HG03432 (cell line): ENCODE measurements at regions not wholly inside any gene's neighbourhood (a gene's known extent, or its start where the extent isn't known, plus 50 kb on each side); places are given as distances from the start of the nearest gene placed in this dataset.
A peak's percentile ranks its signal among the peaks of the same experiment; 100 is the strongest.
"Not testable (repeated sequence)": the region's sequence is repeated elsewhere in the genome, so short reads cannot be mapped to it uniquely, and the experiment has no call there.

ENCODE experiments used
- ATAC-seq: cut with Tn5 transposase; IDR thresholded peaks from one replicate; pipeline ENCODE4 v1.9.1; 2021; ENCODE audit warnings: mild to moderate bottlenecking, moderate library complexity; ENCODE audit not compliant: unreplicated experiment

DNA sequence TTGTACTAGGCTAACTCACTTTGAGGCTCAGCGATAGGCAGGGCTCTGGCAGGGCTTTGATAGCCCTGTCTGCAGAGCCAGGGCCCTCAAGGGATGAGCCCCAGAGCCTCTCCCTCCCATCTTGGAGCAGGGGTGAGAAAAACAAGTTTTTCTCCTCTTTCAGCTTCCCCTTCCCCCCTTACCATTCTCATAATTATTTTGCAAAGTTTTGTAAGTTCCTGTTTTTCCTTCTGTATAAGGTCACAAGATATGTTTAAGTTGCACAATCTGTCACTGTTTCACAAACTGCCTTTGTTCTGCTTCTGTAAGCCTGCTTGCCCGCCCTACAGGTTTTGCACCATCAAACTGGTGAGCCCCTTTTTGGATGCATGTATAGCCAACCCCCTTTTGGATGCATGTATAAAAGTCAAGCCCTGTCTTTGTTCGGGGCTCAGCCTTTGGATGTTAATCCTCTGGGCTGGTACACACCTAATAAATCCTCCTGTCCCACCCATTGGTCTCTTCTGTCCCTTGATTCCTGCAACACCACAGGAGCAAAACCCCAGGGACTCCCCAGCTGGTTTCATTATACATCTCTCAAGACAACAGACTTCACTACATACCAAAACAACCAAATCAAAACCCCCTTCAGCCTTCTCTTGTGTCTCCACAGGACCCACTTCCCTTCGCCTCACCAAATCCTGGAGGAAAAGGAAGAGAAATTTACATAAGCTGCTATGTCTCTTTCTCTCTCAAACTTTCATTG is 52.5 kb upstream of the RESF1 start:
- ATAC-seq, result peak; percentile 53

DNA sequence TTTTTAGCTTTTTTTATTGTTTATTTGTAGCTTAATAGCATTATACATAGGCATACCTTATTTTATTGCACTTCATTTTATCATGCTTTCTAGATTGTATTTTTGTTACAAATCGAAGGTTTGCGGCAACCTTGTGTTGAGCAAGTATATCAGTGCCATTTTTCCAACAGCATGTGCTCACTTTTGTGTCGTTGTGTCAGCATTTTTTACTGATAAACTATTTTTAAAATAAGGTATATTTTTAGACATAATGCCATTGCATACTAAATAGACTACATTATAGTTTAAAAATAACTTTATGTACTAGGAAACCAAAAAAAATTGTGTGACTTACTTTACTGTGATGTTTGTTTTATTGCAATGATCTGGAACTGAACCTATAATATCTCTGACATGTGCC is 56.2 kb upstream of the RESF1 start:
- ATAC-seq, result no peak

DNA sequence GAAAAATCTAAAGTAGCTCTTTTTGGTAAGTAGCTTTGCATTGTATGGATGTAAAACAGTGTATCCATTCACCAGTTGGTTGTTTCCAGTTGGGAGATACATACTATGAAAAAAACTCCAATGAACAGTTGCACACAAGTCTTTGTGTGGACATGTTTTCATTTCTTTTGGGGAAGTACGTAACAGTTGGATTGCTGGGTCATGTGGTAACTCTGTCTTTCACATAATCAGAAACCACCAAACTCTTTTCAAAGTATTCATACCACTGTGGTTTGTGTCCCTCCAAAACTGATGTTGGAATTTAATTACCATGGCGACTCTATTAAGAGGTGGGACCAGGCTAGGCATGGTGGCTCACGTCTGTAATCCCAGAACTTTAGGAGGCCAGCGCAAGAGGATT is 58.9 kb upstream of the RESF1 start:
- ATAC-seq, result no peak

DNA sequence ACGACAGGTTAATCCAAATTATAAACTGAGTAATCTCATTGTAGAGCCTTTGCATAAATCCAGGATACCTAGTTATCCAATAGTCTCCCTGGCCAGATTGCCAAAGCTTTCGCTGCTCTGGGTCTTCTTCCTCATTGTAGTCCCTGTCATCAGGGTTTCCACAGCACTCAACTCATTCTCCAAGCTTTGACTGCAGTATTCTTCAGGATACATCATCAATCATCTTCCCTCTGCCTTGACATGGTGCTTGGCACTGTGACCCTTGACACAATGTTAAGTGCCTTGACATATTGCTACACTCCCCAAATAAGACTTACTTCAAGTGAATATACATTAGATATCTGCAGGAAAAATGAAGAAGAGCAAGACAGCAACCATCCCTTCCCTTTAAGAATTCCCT is 60.1 kb upstream of the RESF1 start:
- ATAC-seq, result no peak

DNA sequence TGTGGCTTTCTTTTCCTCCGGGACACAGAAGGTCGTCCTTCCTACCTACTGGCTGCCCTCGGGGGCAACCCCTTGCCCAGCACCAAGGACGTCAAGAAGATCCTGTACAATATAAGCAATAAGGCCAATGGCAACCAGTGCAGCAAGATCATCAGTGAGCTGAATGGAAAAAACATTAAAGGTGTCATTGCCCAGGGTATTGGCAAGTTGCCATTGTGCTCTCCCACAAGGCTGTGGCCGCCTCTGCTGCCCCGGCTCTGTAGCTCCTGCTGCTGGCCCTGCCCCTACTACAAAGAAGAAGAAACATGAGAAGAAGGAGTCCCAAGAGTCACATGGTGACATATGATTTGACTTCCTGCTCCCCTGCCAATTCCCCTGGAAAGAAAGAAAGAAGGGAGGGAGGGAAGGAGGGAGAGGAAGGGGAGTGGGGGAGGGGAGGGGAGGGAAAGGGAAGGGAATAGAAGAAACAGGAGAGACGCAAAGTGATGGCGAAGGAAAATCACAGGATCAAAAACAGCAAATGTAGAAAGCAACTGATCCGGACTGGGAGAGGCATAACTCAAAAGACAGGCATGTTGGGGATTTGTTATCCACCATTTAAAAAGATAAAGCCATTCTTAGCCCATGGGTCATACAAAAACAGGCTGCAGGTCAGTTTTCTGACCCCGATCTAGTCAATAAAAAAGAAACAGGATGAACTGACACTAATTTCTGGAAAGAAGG is 61.3 kb upstream of the RESF1 start:
- no peak for ATAC-seq

DNA sequence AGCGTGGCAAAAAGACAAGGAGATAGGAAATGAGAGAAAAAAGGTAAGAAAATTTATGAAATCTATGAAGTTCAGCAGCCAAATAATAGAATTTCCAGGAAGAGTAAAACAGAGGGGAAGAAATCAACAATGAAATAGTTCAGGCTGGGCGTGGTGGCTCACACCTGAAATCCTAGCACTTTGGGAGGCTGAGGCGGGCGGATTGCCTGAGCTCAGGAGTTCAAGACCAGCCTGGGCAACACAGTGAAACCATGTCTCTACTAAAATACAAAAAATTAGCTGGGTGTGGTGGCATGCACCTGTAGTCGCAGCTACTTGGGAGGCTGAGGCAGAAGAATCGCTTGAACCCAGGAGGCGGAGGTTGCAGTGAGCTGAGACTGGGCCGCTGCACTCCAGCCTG is 62.1 kb upstream of the RESF1 start:
- not testable (repeated sequence) for ATAC-seq

DNA sequence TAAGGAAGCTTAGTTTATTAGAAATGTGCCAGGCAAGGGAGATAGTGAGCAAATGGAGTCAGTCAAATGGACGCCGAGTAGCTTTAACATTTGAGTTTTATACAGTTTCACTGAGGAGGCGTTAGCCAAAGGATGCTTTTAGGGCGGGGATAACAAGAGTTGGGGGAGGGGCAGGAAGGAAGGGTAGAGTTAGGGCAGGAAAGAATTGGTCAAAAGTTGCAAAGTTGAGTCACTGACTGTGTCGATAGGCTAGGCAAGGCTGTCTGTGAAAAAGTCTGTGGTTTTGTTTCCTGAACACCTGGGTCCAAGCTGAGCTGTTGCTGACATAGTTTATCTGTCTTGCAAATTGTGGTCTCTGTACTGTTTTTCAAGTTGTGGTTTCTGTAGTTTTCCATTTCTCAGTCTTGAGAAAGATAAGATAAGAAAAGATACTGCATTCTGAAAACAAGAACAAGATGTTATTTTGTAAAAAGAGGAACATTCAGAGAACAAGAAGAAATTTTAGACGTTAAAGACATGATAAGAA is 62.6 kb upstream of the RESF1 start:
- peak; percentile 99 for ATAC-seq

DNA sequence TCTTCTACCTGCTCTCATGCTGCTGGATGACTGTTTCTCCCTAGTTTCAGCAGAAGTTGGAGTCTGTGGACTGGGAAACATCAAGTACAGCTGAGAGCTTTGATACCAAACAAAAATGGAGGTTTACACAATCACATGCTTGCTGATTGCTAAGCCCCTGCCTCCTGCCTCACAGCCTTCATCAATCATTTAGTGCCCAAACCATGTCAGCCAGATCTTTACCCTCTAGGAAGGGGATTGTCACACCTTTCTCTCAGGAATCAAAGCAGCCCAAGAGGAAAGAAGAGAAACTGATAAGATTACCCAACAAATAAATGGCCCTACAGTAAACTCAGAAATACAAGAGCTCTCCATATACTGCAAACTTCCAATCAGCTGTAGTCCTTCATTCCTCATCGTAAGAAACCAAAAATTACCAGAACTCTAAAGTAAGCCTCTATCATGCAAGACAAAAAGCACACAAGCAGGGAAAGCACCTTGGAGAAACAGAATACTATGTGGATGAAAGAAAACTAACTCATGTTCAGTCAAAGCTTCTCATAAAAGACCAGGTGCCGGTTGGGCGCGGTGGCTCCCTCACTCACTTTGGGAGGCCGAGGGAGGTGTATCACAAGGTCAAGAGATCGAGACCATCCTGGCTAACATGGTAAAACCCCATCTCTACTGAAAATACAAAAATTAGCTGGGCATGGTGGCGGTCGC is 63.6 kb upstream of the RESF1 start:
- ATAC-seq, result no peak

DNA sequence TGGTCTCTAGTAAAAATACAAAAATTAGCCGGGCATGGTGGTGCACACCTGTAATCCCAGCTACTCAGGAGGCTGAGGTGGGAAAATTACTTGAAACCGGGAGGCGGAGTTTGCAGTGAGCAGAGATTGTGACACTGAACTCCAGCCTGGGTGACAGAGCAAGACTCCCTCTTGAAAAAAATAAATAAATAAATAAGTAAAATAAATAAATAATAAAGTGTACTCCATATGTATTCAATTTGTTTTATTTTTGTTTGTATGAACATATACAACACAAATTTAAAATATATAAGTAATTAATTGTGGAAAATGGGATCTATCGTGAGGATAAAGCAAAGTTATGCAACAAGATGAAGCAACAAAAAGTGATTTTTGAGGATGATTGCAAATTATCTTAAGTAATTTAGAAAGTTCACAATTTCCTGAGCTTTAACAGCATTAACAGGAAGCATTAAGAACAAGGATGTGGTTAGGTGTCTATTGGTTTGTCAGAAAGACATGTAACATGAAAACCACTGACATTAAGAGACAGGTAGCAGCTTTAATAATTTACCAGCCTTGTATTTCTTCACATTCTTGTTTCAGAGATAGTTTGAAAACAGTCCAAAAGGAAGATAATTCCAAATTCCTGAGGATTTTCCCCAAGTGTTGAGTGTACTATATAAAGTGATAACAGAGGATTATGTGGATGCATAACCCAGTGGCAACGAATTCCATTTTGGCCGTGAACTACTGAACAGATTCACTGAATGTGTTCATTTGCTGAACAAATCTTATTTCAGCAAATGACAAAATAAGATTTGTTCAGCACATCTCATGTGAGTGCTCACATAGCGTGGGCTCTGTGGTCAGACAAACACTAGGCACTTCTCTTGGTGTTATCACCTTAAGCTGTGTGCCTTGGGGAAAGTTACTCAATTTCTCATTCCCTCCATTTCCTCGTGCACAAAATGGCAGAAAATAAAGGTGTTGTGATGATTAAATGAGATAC is 68.6 kb upstream of the RESF1 start:
- ATAC-seq, result peak; percentile 61

DNA sequence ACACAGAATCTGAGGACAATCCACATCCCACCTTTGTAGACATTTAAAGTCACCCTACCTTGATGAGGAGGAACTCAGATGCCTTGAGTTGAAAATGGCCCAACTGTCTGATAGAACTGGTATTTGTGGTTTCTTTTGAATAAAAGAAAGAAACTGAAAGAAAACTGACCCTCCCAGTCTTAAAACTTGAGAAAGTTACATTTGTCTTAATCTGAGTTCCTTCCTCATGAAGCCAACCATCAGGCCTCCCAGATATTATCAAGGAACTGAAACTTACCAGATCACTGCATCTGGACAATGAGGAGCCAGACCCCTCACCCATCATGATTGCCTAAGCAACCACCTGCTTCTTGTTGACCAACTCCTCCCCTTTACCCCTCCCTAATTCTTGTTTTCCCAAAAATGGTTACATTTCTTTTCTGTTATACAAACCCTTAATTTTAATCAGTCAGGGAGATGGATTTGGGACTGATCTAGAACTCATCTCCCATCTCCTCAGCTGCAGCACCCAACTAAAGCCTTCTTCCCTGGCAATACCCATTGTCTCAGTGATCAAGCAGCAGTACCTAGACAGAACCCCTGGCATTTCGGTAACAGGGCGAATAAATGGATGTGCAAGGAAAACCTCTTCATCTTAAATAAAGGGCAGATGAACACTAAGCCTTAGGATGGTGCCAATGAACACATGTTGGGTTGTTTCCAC is 72.0 kb upstream of the RESF1 start:
- ATAC-seq, result no peak

DNA sequence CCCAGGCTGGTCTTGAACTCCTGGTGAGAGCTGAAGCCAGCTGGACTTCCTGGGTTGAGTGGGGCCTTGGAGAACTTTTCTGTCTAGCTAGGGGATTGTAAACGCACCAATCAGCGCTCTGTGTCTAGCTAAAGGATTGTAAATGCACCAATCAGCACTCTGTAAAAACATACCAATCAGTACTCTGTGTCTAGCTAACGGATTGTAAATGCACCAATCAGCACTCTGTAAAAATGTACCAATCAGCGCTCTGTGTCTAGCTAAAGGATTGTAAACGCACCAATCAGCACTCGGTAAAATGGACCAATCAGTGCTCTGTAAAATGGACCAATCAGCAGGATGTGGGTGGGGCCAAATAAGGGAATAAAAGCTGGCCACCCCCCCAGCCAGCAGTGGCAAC is 76.5 kb upstream of the RESF1 start:
- ATAC-seq, result not testable (repeated sequence)

DNA sequence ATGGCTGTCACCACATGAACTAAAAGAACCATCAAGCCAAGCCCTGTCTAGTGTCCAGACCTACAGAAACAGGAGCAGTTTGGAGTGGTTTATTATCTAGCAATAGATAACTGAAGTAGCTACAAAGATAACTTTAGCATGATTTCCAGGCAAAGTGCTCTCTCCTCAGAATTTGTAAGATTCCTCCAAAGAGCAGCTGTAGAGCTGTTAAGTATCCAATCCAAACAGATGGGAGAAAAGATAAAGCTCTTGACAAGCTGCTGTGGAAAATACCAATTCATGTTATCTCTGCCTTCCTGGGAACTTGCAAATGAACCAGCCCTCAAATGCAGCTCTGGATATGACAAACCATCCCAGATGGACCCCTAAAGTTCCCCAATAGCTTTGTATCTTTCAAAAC is 78.9 kb upstream of the RESF1 start:
- ATAC-seq, result no peak

DNA sequence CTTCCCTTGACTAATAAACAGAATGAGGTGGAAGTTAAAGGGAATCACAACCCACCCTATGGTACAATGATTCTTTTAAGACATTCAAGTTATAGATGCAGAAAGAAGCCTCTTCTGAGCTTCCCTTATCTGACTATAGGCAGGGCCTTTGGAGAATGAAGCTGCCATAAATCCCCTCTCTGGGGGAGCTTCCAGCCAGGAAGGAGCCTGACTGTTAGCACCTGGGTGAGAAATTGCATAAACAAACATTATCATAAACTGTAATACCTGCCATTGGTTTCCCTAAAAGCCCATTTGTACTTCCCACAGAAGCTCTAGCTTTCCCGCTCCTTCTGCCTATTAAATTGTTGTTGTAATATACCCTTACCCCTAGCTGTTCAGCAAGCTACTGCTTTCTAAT is 81.3 kb upstream of the RESF1 start:
- ATAC-seq, result no peak

DNA sequence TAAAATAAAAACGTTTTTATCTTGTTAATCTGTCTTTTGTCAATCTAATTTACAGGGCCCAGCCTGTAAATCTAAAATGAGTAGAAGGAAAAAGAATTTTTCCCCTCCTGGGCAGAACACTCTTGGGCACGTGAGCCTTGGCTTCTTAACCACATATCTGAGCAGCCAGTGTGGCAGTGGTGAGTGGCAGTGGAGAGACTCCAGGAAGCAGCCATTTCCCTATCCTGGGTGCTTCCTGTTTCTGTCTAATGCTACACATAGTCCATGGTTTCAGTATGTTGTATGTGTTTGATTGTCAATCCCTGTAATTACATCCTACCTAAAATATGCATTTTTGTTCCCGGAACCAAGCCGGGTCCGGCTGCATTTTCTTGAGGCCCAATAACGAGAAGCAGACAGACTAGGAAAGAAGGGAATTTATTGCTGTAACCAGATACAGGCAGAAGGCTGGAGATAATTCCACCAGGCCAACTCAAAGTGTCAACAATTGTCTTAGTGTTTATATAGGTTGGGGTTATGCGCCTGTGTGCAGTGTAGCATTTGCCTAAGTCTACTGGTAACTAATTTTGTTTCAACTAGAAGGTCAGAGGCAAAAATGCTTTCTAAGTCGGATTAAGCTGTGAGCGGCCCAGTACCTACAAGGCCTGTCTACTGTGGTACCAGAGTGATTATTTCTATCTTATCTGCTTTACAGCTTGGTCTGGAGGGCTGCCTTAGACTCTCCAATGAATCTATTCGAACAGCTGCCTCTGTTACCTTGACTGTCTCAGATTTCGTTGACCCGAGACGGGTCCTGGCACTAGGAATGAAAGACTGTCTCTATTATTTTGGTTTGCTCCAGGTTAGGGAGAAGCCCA is 82.4 kb upstream of the RESF1 start:
- ATAC-seq, result no peak

DNA sequence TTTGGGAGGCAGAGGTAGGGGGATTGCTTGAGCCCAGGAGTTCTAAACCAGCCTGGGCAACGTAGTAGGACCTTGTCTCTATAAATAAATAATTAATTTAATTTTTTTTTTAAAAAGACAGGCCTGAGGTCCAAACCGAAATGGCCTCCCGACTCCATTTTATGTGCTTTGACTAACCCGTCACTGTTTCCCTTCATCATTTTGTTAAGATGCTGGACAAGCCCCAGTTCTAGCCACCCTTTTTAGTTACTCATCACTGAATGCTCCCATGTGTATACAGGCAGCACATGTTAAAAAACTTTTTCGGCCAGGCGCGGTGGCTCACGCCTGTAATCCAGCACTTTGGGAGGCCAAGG is 83.6 kb upstream of the RESF1 start:
- ATAC-seq, result no peak

DNA sequence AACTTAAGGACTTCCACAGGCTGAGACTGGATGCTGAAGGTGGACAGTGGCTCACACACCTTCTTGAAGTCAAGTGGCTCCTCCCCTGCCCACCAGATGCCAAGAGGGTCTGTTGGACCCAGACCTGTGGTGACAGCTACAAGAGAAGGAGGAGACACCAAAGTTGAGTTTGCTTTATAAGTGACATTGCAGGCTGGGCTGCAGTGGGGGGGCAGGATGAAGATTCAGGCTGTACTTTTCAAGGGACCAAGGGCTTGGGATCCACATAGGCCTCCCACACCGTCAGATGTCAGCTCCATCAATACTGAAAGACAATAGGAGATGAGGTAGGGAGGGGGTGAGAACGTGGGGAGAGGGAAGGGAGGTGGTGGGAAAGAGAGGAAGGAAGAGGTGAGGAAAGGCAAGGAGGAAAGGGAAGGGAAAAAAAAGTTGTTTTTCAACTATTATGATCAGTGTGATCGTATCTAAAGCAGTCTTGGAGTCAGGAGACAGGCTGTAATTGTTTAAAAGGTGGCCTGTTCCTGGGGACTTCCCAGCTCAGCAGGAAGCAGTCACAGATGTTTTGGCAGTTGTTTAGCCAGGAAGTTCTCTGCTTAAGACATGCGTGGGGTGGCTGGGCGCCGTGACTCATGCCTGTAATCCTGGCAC is 84.1 kb upstream of the RESF1 start:
- peak; percentile 91 for ATAC-seq

DNA sequence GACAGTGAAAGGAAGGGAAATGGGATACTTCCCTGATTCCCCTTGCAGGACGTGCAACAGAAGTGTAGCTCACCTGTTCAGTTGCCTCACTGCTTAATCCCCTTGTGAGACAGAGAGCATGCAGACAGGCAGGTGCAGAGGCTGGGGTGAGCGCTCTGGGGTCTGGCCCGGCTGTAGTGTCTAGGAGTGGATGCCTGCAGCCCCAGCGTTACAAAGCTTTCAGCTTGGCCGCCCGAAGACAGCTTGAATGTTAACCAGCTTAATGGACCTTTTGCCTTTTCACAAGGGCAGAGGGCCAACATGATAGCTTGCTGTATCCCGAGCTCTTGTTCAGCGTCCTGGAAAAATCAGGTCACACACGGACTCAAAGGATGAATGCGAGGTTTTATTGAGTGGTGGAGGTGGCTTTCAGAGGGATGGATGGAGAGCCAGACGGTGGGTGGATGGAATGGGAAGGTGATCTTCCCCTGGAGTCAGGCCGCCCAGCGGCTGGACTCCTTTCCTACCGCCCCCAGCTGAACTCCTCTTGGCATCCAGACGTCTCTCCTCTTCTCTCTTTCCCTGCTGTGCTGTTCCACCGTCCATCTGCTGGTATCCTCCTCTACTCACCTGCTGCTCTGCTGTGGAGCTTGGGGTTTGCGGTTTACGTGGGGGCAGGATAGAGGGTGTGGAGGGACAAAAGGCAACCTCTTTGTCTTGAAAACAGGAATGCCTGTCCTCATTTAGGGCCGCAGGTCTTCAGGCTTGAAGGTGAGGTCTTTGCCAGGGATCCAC is 86.2 kb upstream of the RESF1 start:
- no peak for ATAC-seq

DNA sequence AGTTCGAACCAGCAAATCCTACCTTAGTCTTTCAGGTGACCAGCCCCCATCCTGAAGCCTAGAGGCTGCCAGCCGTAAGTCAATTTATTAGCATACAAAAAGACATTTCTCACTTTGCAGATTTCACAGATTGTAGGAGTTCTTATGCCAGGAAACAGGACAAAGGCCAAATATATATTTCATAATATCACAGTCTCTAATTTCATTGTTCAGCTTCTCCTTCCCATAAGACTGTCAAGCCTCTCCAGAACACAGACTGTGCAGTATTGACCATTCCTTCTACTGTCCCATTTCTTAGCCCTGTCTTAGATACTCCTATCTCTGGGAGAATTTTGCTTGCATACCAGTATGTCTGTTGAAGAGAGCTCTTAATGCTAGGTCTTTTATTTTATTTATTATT is 89.2 kb upstream of the RESF1 start:
- no peak for ATAC-seq
